ENCODE measurements at regions not wholly inside any gene's neighbourhood (a gene's known extent, or its start where the extent isn't known, plus 50 kb on each side); places are given as distances from the start of the nearest gene placed in this dataset.
"Not testable (repeated sequence)": the region's sequence is repeated elsewhere in the genome, so short reads cannot be mapped to it uniquely, and the experiment has no call there.

DNA sequence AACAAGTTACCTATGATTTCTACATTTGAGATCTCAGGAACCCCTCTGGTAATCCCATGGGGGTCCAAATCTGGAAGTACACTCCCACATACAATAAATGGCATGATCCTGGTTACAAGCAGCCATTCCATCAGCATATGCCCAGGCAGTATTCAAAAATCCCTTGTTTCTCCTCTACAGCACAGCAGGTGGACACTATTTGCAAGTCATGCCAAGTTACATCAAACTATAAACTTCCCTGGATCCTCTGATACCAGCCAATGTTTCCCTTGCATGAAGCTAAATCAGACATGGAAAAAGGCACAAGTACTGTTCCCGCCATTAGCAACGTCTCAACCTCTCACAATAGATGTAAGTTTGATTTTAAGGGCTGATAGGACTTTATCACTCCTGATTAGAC lies 134.5 kb upstream of the PRSS16 start:
- DNase-seq, result no peak

DNA sequence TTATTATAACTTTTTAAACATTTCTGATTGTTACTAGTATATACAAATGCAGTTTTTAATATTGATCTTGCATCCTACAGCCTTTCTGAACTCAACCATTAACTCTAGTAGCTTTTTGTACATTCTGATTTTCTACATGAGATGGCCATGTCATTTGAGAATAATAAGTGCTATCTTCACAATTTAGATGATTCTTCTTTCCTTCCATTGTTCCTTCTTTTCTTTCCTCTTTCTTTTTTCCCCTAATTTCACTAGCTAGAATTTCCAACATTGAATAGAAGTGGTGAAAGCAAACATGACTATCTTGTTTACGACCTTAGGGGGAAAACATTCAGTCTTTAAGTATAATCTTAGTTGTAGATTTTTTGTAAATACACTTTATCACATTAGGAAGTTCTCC lies 128.2 kb upstream of the PRSS16 start:
- DNase-seq, result no peak

GRCh38 chr6:27119761-27120160 lies 127.7 kb upstream of the PRSS16 start:
- no peak for DNase-seq

- DNase-seq, result no peak
Measured at GRCh38 chr6:27121640-27122039, 125.9 kb upstream of the PRSS16 start.

DNA sequence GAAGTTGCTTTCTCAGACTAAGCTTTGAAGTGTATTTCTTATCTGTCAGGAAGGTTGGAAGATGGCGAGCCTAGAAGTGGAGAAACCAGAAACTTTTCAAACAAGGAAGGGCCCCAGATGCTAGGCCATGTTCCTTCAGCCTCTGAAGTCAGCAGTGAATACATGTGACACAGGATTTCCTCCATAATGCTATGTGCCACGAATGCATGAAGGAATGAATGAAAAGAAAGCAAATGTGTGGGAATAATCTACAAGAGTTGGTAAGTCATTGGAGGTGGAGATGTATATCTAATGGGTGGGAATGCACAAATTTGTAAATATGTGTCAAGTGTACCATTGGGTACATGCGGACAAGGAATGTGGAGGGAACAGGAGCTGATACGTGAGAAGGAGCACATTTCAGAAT lies 123.2 kb upstream of the PRSS16 start:
- no peak for DNase-seq

DNA sequence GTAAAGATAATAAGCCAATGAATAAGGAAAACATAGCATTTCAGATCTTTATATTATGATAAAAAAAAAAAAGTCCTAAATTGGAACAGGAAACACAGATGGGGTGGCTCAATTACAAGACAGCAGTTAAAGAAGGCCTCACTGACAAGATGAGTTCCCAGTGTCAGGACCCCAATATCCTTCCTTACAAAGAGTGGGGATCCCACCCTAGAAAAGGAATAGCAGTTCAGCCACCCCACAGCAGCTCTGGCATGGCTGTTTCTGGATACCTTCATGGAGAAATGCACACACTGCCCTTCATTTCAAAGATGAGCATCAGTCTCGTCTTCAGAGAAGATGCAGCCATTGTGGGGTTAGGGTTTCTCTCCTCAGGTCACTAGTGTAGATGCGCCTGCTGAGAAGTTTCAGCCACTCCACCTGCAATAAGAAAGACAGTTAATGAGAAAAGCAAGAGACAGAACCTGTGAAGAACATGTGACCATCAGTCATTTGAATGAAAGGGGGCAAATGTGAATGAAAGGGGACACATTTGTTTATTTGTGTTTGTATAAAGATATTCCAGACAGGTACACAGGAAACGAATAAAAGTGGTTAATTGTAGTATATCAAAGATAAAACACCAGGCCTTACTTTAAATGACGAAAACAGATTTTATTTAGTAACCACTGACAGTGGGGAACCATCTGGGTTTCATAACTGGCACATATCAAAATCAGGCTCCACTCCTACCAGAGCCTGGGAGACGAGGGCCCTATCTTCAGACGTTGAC lies 121.3 kb upstream of the PRSS16 start:
- DNase-seq, result no peak

GRCh38 chr6:27126815-27127537 lies 120.5 kb upstream of the PRSS16 start:
- DNase-seq, result peak; percentile 37

DNA sequence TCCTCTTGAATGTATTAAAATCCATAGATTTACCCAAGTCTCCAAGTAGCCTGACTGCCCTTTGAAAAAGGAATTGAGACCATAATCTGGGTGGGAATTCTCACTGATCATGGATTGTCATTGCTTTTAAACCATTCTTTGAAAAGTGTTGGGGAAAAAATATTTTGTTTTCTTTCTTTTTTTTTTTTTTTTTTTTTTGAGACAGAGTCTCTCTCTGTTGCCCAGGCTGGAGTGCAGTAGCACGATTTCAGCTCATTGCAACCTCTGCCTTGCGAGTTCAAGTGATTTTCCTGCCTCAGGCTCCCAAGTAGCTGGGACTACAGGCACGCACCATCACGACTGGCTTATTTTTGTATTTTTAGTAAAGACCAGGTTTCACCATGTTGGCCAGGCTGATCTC lies 119.6 kb upstream of the PRSS16 start:
- DNase-seq, result not testable (repeated sequence)

DNA sequence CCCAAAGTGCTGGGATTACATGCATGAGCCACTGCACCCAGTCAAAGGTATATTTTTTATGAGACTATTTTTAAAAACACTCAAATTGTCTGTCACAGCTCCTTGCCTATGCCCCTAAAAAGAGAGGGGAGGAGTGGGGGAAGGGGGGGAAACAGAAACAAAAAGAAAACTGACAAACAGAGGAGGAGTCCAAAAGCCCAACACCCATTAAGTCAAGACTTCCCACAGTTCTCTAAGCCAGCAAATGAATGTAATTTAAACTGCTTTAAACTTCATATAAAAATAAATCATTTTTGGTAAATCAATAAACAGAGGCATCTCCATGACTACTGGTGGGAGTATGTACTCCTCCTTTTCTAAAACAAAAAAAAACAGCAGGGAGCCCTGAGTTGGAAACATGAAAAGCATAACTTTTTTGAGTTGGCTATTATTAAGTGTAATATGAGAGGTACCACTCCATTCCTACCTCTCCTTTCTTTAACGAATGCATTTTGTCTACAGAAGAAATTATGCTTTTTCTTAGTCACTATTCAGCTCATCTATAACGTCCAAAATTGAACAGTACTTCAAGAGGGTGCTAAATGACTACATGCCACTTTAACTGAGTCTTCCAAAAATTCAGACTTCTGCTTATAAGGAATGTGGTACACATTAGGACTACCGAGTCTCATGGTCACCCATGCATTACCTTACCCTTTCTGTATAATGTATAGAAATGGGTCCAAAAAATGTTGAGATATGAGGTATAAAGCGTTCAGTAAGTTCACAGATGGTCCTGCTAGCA lies 119.0 kb upstream of the PRSS16 start:
- no peak for DNase-seq

- DNase-seq, result no peak
Measured at GRCh38 chr6:27129095-27129815, 118.2 kb upstream of the PRSS16 start.

DNA sequence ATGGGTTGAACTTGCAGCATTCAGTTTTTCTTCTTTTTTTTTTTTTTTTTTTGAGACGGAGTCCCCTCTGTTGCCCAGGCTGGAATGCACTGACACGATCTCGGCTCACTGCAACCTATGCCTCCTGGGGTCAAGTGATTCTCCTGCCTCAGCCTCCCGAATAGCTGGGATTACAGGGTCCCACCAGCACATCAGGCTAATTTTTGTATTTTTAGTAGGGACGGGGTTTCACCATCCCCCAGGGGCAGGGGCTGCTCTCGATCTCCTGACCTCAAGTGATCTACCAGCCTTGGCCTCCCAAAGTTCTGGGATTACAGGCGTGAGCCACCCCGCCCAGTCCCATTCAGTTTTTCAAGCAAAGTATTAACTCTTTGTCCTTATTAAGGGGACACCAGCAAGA lies 117.6 kb upstream of the PRSS16 start:
- DNase-seq, result no peak

DNA sequence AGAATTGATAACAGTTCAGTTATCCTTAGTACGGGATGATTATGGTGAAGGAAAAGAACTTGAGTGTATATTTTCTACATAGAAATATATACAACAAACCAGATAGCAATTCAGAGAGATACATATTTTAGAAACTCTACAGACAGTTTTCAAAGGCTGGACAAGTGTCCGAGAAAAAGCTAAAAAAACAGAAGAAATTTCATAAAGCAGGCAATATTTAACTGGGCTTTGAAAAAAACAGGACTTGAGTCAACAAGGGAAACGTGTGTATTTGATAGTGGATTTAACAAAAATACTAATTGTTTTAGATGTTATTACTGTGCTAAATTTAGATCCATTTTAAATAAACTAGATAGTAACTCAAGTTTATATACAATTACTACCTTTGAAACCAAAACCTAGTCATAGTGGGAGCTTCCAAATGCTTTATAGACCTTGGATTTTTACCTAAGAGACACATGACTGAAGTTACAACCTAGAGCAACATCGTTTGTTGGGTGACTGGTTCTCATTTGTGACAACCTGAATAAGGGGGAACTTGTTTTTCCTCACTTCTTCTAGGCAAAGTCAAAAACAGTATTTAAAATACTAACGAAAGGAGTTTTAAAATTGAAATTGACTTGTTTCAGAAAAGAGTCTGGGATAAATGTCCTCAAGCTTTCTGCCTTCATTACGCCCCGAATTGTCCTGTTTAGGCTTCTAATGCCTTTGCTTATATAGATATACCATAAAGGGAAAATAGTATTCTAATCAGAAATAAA lies 116.7 kb upstream of the PRSS16 start:
- DNase-seq, result no peak

DNA sequence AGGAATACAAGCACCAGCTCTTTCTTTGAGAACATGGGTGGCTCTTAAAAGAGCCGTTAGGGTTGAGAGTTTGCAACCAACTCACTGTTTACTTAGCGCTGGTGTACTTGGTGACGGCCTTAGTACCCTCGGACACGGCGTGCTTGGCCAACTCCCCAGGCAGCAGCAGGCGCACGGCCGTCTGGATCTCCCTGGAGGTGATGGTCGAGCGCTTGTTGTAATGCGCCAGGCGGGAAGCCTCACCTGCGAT lies 115.3 kb upstream of the PRSS16 start:
- peak; percentile 54 for DNase-seq

DNA sequence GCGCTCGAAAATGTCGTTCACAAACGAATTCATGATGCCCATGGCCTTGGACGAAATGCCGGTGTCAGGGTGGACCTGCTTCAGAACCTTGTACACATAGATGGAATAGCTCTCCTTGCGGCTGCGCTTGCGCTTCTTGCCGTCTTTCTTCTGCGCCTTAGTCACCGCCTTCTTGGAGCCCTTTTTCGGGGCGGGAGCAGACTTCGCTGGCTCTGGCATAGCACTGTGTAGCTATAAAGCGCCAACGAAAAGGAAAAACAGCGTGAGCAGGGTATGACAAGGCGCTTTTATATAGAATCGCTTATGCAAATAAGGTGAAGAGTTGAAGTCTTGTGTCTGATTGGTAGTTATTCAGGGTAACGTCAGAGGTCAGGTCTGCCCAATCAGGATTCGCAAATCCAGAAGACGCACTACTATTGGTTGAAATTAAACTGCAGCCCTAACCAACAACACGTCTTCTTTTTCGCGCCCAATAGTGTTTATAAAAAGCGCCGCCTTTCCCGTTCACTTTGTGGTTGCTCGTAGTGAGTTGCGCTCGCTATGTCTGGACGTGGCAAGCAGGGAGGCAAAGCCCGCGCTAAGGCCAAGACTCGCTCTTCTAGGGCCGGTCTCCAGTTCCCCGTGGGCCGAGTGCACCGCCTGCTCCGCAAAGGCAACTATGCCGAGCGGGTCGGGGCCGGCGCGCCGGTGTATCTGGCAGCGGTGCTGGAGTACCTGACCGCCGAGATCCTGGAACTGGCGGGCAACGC lies 114.8 kb upstream of the PRSS16 start:
- DNase-seq, result peak; percentile 97

DNA sequence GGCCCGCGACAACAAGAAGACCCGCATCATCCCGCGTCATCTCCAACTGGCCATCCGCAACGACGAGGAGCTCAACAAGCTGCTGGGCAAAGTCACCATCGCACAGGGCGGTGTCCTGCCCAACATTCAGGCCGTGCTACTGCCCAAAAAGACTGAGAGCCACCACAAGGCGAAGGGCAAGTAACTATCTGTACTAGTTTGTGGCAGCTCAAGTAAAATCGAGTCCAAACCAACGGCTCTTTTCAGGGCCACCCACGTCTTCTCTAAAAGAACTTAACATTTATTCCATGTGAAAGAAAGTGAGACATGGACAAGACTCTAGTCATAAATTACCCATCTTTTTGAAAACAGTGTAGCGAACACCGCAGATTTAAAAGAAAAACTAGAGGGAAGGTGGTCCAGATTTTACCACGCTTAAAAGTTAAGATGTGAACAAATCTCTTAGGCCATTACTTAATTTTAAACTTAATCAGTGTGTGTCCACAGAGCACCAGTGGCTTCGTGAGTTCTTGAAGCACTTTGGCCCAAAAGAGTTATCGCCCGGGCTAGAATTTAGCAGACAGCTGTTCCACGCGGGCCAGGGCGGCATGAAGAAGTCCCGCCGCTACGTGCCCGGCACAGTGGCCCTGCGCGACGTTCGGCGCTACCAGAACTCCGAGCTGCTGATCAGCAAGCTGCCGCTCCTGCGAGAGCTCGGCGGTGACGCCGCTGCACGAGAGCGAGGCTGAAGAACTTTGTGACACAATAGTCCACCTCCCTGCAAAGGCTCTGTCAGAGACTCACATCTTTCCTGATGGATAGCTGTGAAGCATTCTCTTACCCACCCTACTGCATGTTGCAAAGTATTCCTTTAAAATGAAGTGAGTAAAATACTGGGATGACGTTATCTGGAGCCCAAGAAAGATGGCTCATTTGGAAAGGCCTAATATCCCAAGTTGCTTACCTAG lies 113.9 kb upstream of the PRSS16 start:
- DNase-seq, result peak; percentile 53

DNA sequence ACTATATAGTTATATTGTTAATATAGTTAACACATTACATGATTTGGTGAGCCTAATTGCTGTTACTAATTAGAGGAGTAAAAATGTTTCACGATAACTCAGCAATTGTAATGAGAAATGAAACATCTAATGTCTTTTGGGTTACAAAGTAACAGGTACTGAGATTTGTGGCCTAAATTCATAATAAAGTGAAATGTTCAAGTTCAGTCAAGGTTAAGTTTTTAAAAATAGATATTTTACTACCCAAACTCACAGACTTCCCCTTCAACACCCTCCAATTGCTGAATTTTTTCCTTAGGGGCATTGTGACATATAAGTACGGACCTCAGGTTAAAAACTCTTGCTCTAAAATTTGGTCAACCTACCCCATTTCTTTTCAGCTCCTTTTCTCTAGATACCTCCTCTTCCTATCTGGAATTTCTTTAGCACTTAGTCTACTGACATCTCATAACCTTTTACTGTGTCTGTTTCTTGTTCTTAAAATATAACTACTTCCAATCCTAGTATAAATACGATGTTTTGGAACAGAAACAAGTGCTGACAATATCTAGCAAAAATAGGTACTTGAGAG lies 112.3 kb upstream of the PRSS16 start:
- no peak for DNase-seq

DNA sequence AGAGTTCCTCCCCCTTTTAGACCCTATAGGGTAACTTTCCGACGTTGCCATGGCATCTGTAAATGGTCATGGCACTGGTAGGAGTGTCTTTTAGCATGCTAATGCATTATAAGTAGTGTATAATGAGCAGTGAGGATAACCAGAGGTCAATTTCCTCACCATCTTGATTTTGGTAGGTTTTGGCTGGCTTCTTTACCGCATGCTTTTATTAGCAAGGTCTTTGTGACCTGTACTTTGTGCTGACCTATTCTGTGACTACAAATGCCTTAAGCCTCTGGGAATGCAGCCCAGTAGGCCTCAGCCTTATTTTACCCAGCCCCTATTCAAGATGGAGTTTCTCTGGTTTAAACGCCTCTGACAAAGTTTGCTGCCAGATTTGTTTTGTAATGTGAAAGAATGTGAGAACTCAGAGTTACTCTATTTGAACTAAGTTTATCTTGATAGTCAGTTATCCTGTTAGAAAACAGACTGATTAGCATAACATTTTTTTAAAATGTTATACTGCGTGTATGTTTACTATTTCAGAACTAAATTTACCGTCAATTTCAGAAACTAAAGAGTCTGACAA lies 111.3 kb upstream of the PRSS16 start:
- DNase-seq, result no peak

GRCh38 chr6:27136978-27137814 lies 110.3 kb upstream of the PRSS16 start:
- no peak for DNase-seq

GRCh38 chr6:27138406-27138805 lies 109.1 kb upstream of the PRSS16 start:
- no peak for DNase-seq

Measured in NCI-H1105 (cell line).